GM03348 (cell line): ENCODE measurements at regions not wholly inside any gene's neighbourhood (a gene's known extent, or its start where the extent isn't known, plus 50 kb on each side); places are given as distances from the start of the nearest gene placed in this dataset.
"Not testable (repeated sequence)": the region's sequence is repeated elsewhere in the genome, so short reads cannot be mapped to it uniquely, and the experiment has no call there.

ENCODE experiments used
- DNase-seq: peaks from one replicate; pipeline ENCODE4 v3.0.0; 2012; ENCODE audit warnings: low spot score

GRCh38 chr22:26769663-26770062 is 112.3 kb downstream of the MIAT start:
- no peak for DNase-seq

GRCh38 chr22:26770624-26771023 is 113.2 kb downstream of the MIAT start:
- peak; percentile 66 for DNase-seq

GRCh38 chr22:26773054-26773453 is 115.7 kb downstream of the MIAT start:
- not testable (repeated sequence) for DNase-seq

- DNase-seq: no peak
These were observed 118.0 kb downstream of the MIAT start for GRCh38 chr22:26775394-26775793.

GRCh38 chr22:26777156-26777801 is 119.9 kb downstream of the MIAT start:
- peak; percentile 69 for DNase-seq

GRCh38 chr22:26778372-26778771 is 121.0 kb downstream of the MIAT start:
- no peak for DNase-seq

- DNase-seq: no peak
These were observed 121.7 kb downstream of the MIAT start for GRCh38 chr22:26779108-26779507.

GRCh38 chr22:26779929-26780328 is 122.5 kb downstream of the MIAT start:
- DNase-seq: no peak

GRCh38 chr22:26780521-26780920 is 123.1 kb downstream of the MIAT start:
- DNase-seq: no peak

- no peak for DNase-seq
These were observed 123.7 kb downstream of the MIAT start for GRCh38 chr22:26781062-26781461.

GRCh38 chr22:26781596-26781995 is 124.2 kb downstream of the MIAT start:
- no peak for DNase-seq

GRCh38 chr22:26783885-26784284 is 126.5 kb downstream of the MIAT start:
- DNase-seq: no peak

GRCh38 chr22:26784772-26785171 is 127.4 kb downstream of the MIAT start:
- no peak for DNase-seq

GRCh38 chr22:26785932-26786331 is 128.5 kb downstream of the MIAT start:
- no peak for DNase-seq

- DNase-seq: no peak
These were observed 129.0 kb downstream of the MIAT start for GRCh38 chr22:26786398-26786797.

GRCh38 chr22:26789951-26790350 is 132.6 kb downstream of the MIAT start:
- DNase-seq: no peak

GRCh38 chr22:26792522-26792921 is 135.1 kb downstream of the MIAT start:
- DNase-seq: no peak

- DNase-seq: no peak
These were observed 139.4 kb downstream of the MIAT start for GRCh38 chr22:26796785-26797184.

- no peak for DNase-seq
These were observed 140.5 kb downstream of the MIAT start for GRCh38 chr22:26797910-26798309.

- no peak for DNase-seq
These were observed 141.2 kb downstream of the MIAT start for GRCh38 chr22:26798462-26799065.

GRCh38 chr22:26800858-26801257 is 143.5 kb downstream of the MIAT start:
- DNase-seq: no peak

GRCh38 chr22:26801449-26801848 is 144.1 kb downstream of the MIAT start:
- DNase-seq: no peak

GRCh38 chr22:26804315-26804714 is 146.9 kb downstream of the MIAT start:
- DNase-seq: no peak

GRCh38 chr22:26804911-26805539 is 147.6 kb downstream of the MIAT start:
- DNase-seq: peak; percentile 35
